GM12878 (cell line): ENCODE measurements at regions not wholly inside any gene's neighbourhood (a gene's known extent, or its start where the extent isn't known, plus 50 kb on each side); places are given as distances from the start of the nearest gene placed in this dataset.
A peak's percentile ranks its signal among the peaks of the same experiment; 100 is the strongest.

Experiments used
- ATAC-seq: fragments of 200-7000 bp; cut with Tn5 transposase; 3 replicates; pipeline ENCODE4 v1.9.1; 2020; ENCODE audit warnings: mild to moderate bottlenecking, moderate library complexity
- BruUV-seq: library from RNA; stranded (reverse); fragments of 400-500 nt; replicated peaks from 2 replicates; lab custom pipeline; 2021; lab: Mats Ljungman, UMichigan
- CTCF ChIA-PET: fragments of 300-600 bp; sonication (Branson Sonifier 250); formaldehyde crosslinking; extraction: SDS; loops from one replicate; lab custom pipeline; 2021; ENCODE audit warnings: inconsistent platforms; lab: Yijun Ruan, JAX
- POLR2A ChIA-PET: fragments of 350-600 bp; formaldehyde crosslinking; extraction: SDS; loops from one replicate; lab custom pipeline; 2021; ENCODE audit warnings: inconsistent platforms; lab: Charles Lee
- RAD21 ChIA-PET: fragments of 300-600 bp; sonication (Branson Sonifier 250); formaldehyde crosslinking; loops from one replicate; lab custom pipeline; 2023; ENCODE audit warnings: antibody characterized with exemption; ENCODE audit not compliant: unreplicated experiment; lab: Charles Lee
- SMC1A ChIA-PET: fragments of 300-600 bp; sonication (Branson Sonifier 250); formaldehyde crosslinking; loops from one replicate; lab custom pipeline; 2023; ENCODE audit not compliant: unreplicated experiment, uncharacterized antibody; lab: Charles Lee
- DNase-seq: peaks from one replicate; pipeline ENCODE4 v3.0.0-alpha.2; 2011; ENCODE audit warnings: low read depth, low spot score
- FAIRE-seq: peaks from 3 replicates; lab custom pipeline; 2011; peaks lifted over from hg19 to GRCh38; lab: Jason Lieb, UNC
- H2AFZ ChIP-seq: 2 replicates; pipeline ENCODE4 v1.6.0; 2011; ENCODE audit warnings: low read depth, low read length, control low read depth; ENCODE audit not compliant: control insufficient read depth
- H3K27ac ChIP-seq: 2 replicates; pipeline ENCODE4 v1.5.1; 2011; ENCODE audit warnings: control low read depth; ENCODE audit not compliant: control insufficient read depth, insufficient read depth
- H3K27me3 ChIP-seq, 2 experiments: replicated peaks in 1 of 2; 2 replicates each; pipeline versions ENCODE4 v1.6.0 to v1.6.1; 2011; ENCODE audit warnings: low read length in 1 of 2; ENCODE audit not compliant: control insufficient read depth in 2 of 2, insufficient read depth in 2 of 2
- H3K36me3 ChIP-seq, 2 experiments: 2 replicates each; pipeline ENCODE4 v1.5.1; 2011; ENCODE audit warnings: low read length in 1 of 2; ENCODE audit not compliant: control insufficient read depth in 2 of 2, insufficient read depth in 2 of 2
- H3K4me1 ChIP-seq: 2 replicates; pipeline ENCODE4 v1.6.1; 2011; ENCODE audit warnings: mild to moderate bottlenecking, low read length, moderate library complexity, mixed read lengths; ENCODE audit not compliant: control insufficient read depth, insufficient read depth
- H3K4me2 ChIP-seq: 2 replicates; pipeline ENCODE4 v1.6.0; 2011; ENCODE audit warnings: control low read depth; ENCODE audit not compliant: control insufficient read depth, insufficient read depth
- H3K4me3 ChIP-seq: fragments of 200-600 bp; sonication (generic); 2 replicates; pipeline ENCODE4 v1.5.1; 2016
- H3K79me2 ChIP-seq: 2 replicates; pipeline ENCODE4 v1.6.0; 2011; ENCODE audit warnings: low read length; ENCODE audit not compliant: control insufficient read depth, insufficient read depth
- H3K9ac ChIP-seq: 2 replicates; pipeline ENCODE4 v1.8.0; 2011; ENCODE audit warnings: low read length, control low read depth, mixed read lengths; ENCODE audit not compliant: control insufficient read depth, insufficient read depth
- H3K9me3 ChIP-seq: replicated peaks from 3 replicates; pipeline ENCODE4 v1.5.1; 2011; ENCODE audit warnings: mild to moderate bottlenecking, low read length; ENCODE audit not compliant: control insufficient read depth, insufficient read depth
- H4K20me1 ChIP-seq: 2 replicates; pipeline ENCODE4 v1.6.0; 2011; ENCODE audit not compliant: control insufficient read depth, insufficient read depth
- DPF2 ChIP-seq: fragments of 450-650 bp; IDR thresholded peaks from 2 replicates; pipeline ENCODE4 v1.6.1; 2017; ENCODE audit warnings: mild to moderate bottlenecking
- RUNX3 ChIP-seq: IDR thresholded peaks from 2 replicates; pipeline ENCODE4 v1.6.1; 2012; ENCODE audit warnings: low read length, inconsistent platforms
- ZSCAN29 ChIP-seq: fragments of 450-650 bp; IDR thresholded peaks from 2 replicates; pipeline ENCODE4 v1.6.1; 2017; ENCODE audit warnings: mild to moderate bottlenecking, moderate library complexity
- WGBS: methylation state at CpG from one replicate; pipeline ENCODE4 v1.1.6; 2016; ENCODE audit warnings: low lambda C conversion rate; ENCODE audit not compliant: insufficient replicate concordance, insufficient coverage; ENCODE audit errors: missing lambda C conversion rate; 5-methylcytosine and 5-hydroxymethylcytosine counted together
- in situ Hi-C: fragments of 300-500 bp; cut with MboI; formaldehyde crosslinking; loops from 9 replicates; pipeline ENCODE4 v1.14.3; 2018; ENCODE audit warnings: mixed read lengths
- intact Hi-C: fragments of 100-400 bp; cut with micrococcal nuclease; formaldehyde crosslinking; loops from one replicate; pipeline ENCODE4 v1.14.2; 2022; ENCODE audit not compliant: unreplicated experiment

DNA sequence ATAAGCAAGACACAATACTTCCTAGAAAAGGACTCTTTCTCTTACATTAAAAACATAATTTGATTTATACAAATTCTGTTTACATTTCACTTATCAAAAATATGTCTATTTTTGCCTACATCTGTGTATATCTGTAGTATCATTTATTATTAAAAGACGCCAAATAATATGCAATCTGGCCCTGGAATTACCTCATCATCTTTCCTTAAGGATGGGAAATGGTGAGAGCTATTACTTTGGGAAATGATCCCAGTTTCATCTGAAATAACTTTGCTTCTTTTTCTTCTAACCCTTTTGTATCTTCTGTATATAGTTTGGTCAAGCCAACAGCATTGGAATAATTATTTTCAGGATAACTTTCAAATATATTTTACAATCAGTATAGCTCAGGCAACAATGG is 85.0 kb downstream of the FAS start:
- no TSS peak for BruUV-seq
- ChIA-PET RAD21 (interaction anchor here (1.0 to 1.1 kb wide), 2 partner anchors 9 to 46 kb away, joined by 3 to 4 read pairs; no protein-coding TSS in a partner anchor), POLR2A (no interaction called here), SMC1A (no interaction called here), CTCF (no interaction called here)
- Histone ChIP-seq H3K9ac (no peak overlapping the region), H4K20me1 (no peaks in the 10 kb centered on the region), H3K9me3 (no peaks in the 10 kb centered on the region), H2AFZ (no peak overlapping the region), H3K27ac (no peak overlapping the region), H3K4me1 (peaks cover 3% of the 10 kb centered on the region; the same call in 1 of the 2 replicates), H3K27me3 (no peaks in the 10 kb centered on the region), H3K79me2 (no peaks in the 10 kb centered on the region), H3K4me3 (no peak overlapping the region), H3K36me3 (no peaks in the 10 kb centered on the region), H3K4me2 (no peak overlapping the region)
- FAIRE-seq (no peak), DNase-seq (no peak), ATAC-seq (no peak)
- no peak for TF ChIP-seq ZSCAN29
- in situ Hi-C loops (no loop called here), intact Hi-C loops (no loop called here)
- WGBS = 88% methylated on average over 1 of the region's 1 CpG

DNA sequence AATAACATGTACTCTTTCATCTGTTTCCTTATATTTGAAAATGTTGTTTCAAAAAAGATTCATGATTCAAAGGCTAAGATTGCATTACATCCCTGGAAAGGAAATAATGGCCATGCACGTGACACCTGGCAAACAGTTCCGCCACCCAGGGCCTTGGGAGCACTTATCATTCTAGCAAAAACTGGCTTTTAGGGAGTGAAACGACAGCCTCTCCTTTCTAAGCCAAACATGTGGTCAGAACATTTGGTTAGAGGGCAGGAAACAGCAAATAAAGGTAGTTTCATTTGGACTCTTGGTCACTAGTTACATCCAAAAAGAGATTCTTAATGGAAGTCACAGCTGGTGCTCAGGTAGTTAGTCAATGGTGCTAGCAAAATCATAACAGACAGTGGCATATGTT is 83.5 kb downstream of the FAS start:
- ATAC-seq = 0 out of 3 replicates have a peak, but pooled peaks have one; percentile 22
- no peak overlapping the region for H3K4me3 ChIP-seq
- no peak overlapping the region for H3K4me2 ChIP-seq
- RAD21 ChIA-PET = no interaction called here
- no peaks in the 10 kb centered on the region for H3K9me3 ChIP-seq
- DNase-seq = no peak
- WGBS = 47% methylated on average over 3 of the region's 3 CpGs
- in situ Hi-C loops = no loop called here
- TF ChIP-seq DPF2 (no peak), RUNX3 (peak; percentile 53; the same call in 1 of the 2 replicates)
- TF ChIP-seq, all 136 proteins: peak for 1
- intact Hi-C loops = no loop called here
- H3K9ac ChIP-seq = no peak overlapping the region
- H3K27ac ChIP-seq = no peak overlapping the region
- ChIA-PET CTCF (interaction anchor here (0.6 kb wide), 1 partner anchor 17 kb away, joined by 3 read pairs; no protein-coding TSS in a partner anchor), SMC1A (interaction anchor here (0.9 kb wide), 1 partner anchor 21 kb away, joined by 3 read pairs; no protein-coding TSS in a partner anchor), POLR2A (no interaction called here)
- BruUV-seq = no TSS peak
- H3K27me3 ChIP-seq = no peaks in the 10 kb centered on the region
- no peak overlapping the region for H2AFZ ChIP-seq
- H3K36me3 ChIP-seq = no peaks in the 10 kb centered on the region
- H4K20me1 ChIP-seq = no peaks in the 10 kb centered on the region
- peaks cover 3% of the 10 kb centered on the region; the same call in 1 of the 2 replicates for H3K4me1 ChIP-seq
- FAIRE-seq = no peak
- no peaks in the 10 kb centered on the region for H3K79me2 ChIP-seq
